T-cell (primary cell): ENCODE measurements at regions not wholly inside any gene's neighbourhood (a gene's known extent, or its start where the extent isn't known, plus 50 kb on each side); places are given as distances from the start of the nearest gene placed in this dataset.
A peak's percentile ranks its signal among the peaks of the same experiment; 100 is the strongest.

ENCODE experiments used
- ATAC-seq, 4 experiments: fragments of 200-7000 bp in 3 of 4; fragments of 150-1000 bp in 1 of 4; cut with Tn5 transposase; replicated peaks in 1 of 4; 1 replicate in 3 of 4; 2 replicates in 1 of 4; pipeline ENCODE4 v1.10.0; 2021; ENCODE audit warnings: moderate library complexity in 3 of 4, mild to moderate bottlenecking in 2 of 4, moderate number of reproducible peaks in 1 of 4
- CTCF ChIA-PET, 2 donors: fragments of 300-600 bp; sonication (Branson Sonifier 250); formaldehyde crosslinking; loops; one replicate each; lab custom pipeline; 2022; ENCODE audit warnings: antibody characterized with exemption in 2 of 2; lab: Charles Lee
- POLR2A ChIA-PET, 2 donors: fragments of 300-600 bp; sonication (Branson Sonifier 250); formaldehyde crosslinking; loops; one replicate each; lab custom pipeline; 2022; ENCODE audit warnings: antibody characterized with exemption in 2 of 2; lab: Charles Lee
- DNase-seq, 35 experiments: peaks; one replicate each; pipeline versions ENCODE4 v3.0.0 to v3.0.0-alpha.2; 2013 to 2023
- H3K27ac ChIP-seq: one replicate; pipeline ENCODE4 v1.5.1; 2013; ENCODE audit warnings: low read length
- H3K27me3 ChIP-seq, 2 experiments: replicated peaks in 1 of 2; 1 replicate in 1 of 2; 2 replicates in 1 of 2; pipeline versions ENCODE4 v1.6.1 to v1.7.0; 2013; ENCODE audit warnings: low read length in 1 of 2, mixed read lengths in 1 of 2; ENCODE audit not compliant: control insufficient read depth in 2 of 2, insufficient read depth in 2 of 2; ENCODE audit errors: extremely low read depth in 1 of 2
- H3K36me3 ChIP-seq, 2 donors: 1 replicate in 1 of 2; 2 replicates in 1 of 2; pipeline versions ENCODE4 v1.6.1 to v1.7.0; 2013; ENCODE audit warnings: low read length in 1 of 2; ENCODE audit not compliant: control insufficient read depth in 2 of 2, insufficient read depth in 1 of 2; ENCODE audit errors: extremely low read depth in 1 of 2
- H3K4me1 ChIP-seq, 2 experiments: 1 replicate in 1 of 2; 2 replicates in 1 of 2; pipeline versions ENCODE4 v1.6.1 to v1.7.0; 2013; ENCODE audit warnings: low read length in 2 of 2, mixed read lengths in 1 of 2; ENCODE audit not compliant: insufficient read depth in 2 of 2, control insufficient read depth in 1 of 2; ENCODE audit errors: extremely low read depth in 1 of 2
- H3K4me3 ChIP-seq, 2 donors: 1 replicate in 1 of 2; 2 replicates in 1 of 2; pipeline versions ENCODE4 v1.5.1 to v1.7.0; 2013; ENCODE audit warnings: mild to moderate bottlenecking in 2 of 2, low read length in 1 of 2, moderate library complexity in 1 of 2; ENCODE audit not compliant: control insufficient read depth in 1 of 2; ENCODE audit errors: extremely low read depth in 1 of 2
- H3K9me3 ChIP-seq: 2 replicates; pipeline ENCODE4 v1.7.0; 2013
- H3K27ac Mint-ChIP-seq, 2 donors: one replicate each; pipeline ENCODE4 v1.8.0; 2020 to 2021; ENCODE audit warnings: mild to moderate bottlenecking in 2 of 2, mixed read lengths in 2 of 2
- H3K27me3 Mint-ChIP-seq, 2 donors: one replicate each; pipeline ENCODE4 v1.8.0; 2021 to 2022; ENCODE audit warnings: mixed read lengths in 2 of 2
- H3K36me3 Mint-ChIP-seq: one replicate; pipeline ENCODE4 v1.8.0; 2021; ENCODE audit warnings: mixed read lengths
- H3K4me1 Mint-ChIP-seq, 3 donors: one replicate each; pipeline ENCODE4 v1.8.0; 2020 to 2022; ENCODE audit warnings: mixed read lengths in 3 of 3, mild to moderate bottlenecking in 1 of 3
- H3K4me3 Mint-ChIP-seq, 3 donors: one replicate each; pipeline ENCODE4 v1.8.0; 2020 to 2022; ENCODE audit warnings: mild to moderate bottlenecking in 3 of 3, mixed read lengths in 3 of 3, moderate library complexity in 3 of 3
- H3K9me3 Mint-ChIP-seq, 3 donors: one replicate each; pipeline ENCODE4 v1.8.0; 2020 to 2022; ENCODE audit warnings: mixed read lengths in 3 of 3
- WGBS: methylation state at CpG from one replicate; pipeline ENCODE4 v1.1.5; 2013; ENCODE audit warnings: missing lambda C conversion rate; ENCODE audit not compliant: insufficient coverage; 5-methylcytosine and 5-hydroxymethylcytosine counted together

- DNase-seq (peak in 1 of 35 experiments; percentile 3), ATAC-seq (no peak)
- H3K27ac Mint-ChIP-seq = no peak overlapping the region
- H3K4me1 Mint-ChIP-seq = peaks cover 0 to 7% (median 0%) of the 10 kb centered on the region in 3 donors
- H3K4me3 Mint-ChIP-seq = no peak overlapping the region
- H3K36me3 Mint-ChIP-seq = no peaks in the 10 kb centered on the region
- WGBS = 67% methylated on average over 3 of the region's 8 CpGs
- H3K27me3 Mint-ChIP-seq = no peaks in the 10 kb centered on the region
- H3K4me3 ChIP-seq = no peak overlapping the region
- no peaks in the 10 kb centered on the region for H3K9me3 Mint-ChIP-seq
- no peaks in the 10 kb centered on the region for H3K9me3 ChIP-seq
- peaks cover 0 to 8% of the 10 kb centered on the region in 2 experiments for H3K27me3 ChIP-seq
- CTCF ChIA-PET = no interaction called here
- peaks cover 0 to 5% of the 10 kb centered on the region in 2 experiments for H3K4me1 ChIP-seq
- POLR2A ChIA-PET = no interaction called here
- H3K27ac ChIP-seq = no peak overlapping the region
- H3K36me3 ChIP-seq = no peaks in the 10 kb centered on the region
Observed at GRCh38 chr20:23151008-23151703, 65.0 kb upstream of the CD93 start.

GRCh38 chr20:23150304-23151007 lies 64.3 kb upstream of the CD93 start:
- peaks cover 0 to 7% (median 0%) of the 10 kb centered on the region in 3 donors for H3K4me1 Mint-ChIP-seq
- CTCF ChIA-PET = no interaction called here
- no peak overlapping the region for H3K4me3 Mint-ChIP-seq
- POLR2A ChIA-PET = no interaction called here
- WGBS = 49% methylated on average over 5 of the region's 8 CpGs
- H3K9me3 Mint-ChIP-seq = no peaks in the 10 kb centered on the region
- peaks cover 0 to 8% of the 10 kb centered on the region in 2 experiments for H3K27me3 ChIP-seq
- peaks cover 0 to 5% of the 10 kb centered on the region in 2 experiments for H3K4me1 ChIP-seq
- H3K4me3 ChIP-seq = no peak overlapping the region
- ATAC-seq (no peak), DNase-seq (no peak)
- H3K27me3 Mint-ChIP-seq = no peaks in the 10 kb centered on the region
- H3K27ac Mint-ChIP-seq = no peak overlapping the region
- H3K36me3 ChIP-seq = no peaks in the 10 kb centered on the region
- no peaks in the 10 kb centered on the region for H3K9me3 ChIP-seq
- H3K36me3 Mint-ChIP-seq = no peaks in the 10 kb centered on the region
- no peak overlapping the region for H3K27ac ChIP-seq

GRCh38 chr20:23149623-23150279 lies 63.6 kb upstream of the CD93 start:
- H3K4me3 ChIP-seq = no peak overlapping the region
- H3K27me3 ChIP-seq = peaks cover 0 to 12% of the 10 kb centered on the region in 2 experiments
- peaks cover 0 to 6% (median 0%) of the 10 kb centered on the region in 3 donors for H3K4me1 Mint-ChIP-seq
- no peaks in the 10 kb centered on the region for H3K9me3 Mint-ChIP-seq
- H3K36me3 Mint-ChIP-seq = no peaks in the 10 kb centered on the region
- H3K9me3 ChIP-seq = no peaks in the 10 kb centered on the region
- ATAC-seq = no peak
- H3K4me1 ChIP-seq = peaks cover 0 to 5% of the 10 kb centered on the region in 2 experiments
- peaks cover 0 to 1% of the 10 kb centered on the region in 2 donors for H3K27me3 Mint-ChIP-seq
- no peak overlapping the region for H3K4me3 Mint-ChIP-seq
- H3K27ac ChIP-seq = no peak overlapping the region
- WGBS = 77% methylated on average over 3 of the region's 7 CpGs
- no peak overlapping the region for H3K27ac Mint-ChIP-seq
- no peaks in the 10 kb centered on the region for H3K36me3 ChIP-seq
- POLR2A ChIA-PET = no interaction called here
- CTCF ChIA-PET = no interaction called here
- no peak for DNase-seq

GRCh38 chr20:23148731-23149570 lies 62.8 kb upstream of the CD93 start:
- Mint-ChIP-seq H3K27me3 (peaks cover 0 to 1% of the 10 kb centered on the region in 2 donors), H3K4me3 (no peak overlapping the region), H3K27ac (no peak overlapping the region), H3K4me1 (peaks cover 0 to 6% (median 0%) of the 10 kb centered on the region in 3 donors), H3K36me3 (no peaks in the 10 kb centered on the region), H3K9me3 (no peaks in the 10 kb centered on the region)
- no peaks in the 10 kb centered on the region for H3K36me3 ChIP-seq
- POLR2A ChIA-PET = no interaction called here
- H3K4me3 ChIP-seq = no peak overlapping the region
- CTCF ChIA-PET = no interaction called here
- H3K9me3 ChIP-seq = no peaks in the 10 kb centered on the region
- 80% methylated on average over 7 of the region's 10 CpGs for WGBS
- no peak overlapping the region for H3K27ac ChIP-seq
- H3K4me1 ChIP-seq = peaks cover 0 to 5% of the 10 kb centered on the region in 2 experiments
- H3K27me3 ChIP-seq = peaks cover 0 to 12% of the 10 kb centered on the region in 2 experiments
- ATAC-seq = no peak
- no peak for DNase-seq

GRCh38 chr20:23147964-23148730 lies 62.0 kb upstream of the CD93 start:
- H3K9me3 Mint-ChIP-seq = no peaks in the 10 kb centered on the region
- peaks cover 4 to 11% (median 6%) of the 10 kb centered on the region in 3 donors for H3K4me1 Mint-ChIP-seq
- peaks cover 0 to 1% of the 10 kb centered on the region in 2 donors for H3K27me3 Mint-ChIP-seq
- POLR2A ChIA-PET = no interaction called here
- DNase-seq (peak in 1 of 35 experiments; percentile 37), ATAC-seq (peak in 1 of 4 experiments; percentile 59)
- H3K4me1 ChIP-seq = peaks cover 0 to 8% of the 10 kb centered on the region in 2 experiments
- H3K27me3 ChIP-seq = peaks cover 0 to 12% of the 10 kb centered on the region in 2 experiments
- H3K4me3 Mint-ChIP-seq = no peak overlapping the region
- 79% methylated on average over 6 of the region's 9 CpGs for WGBS
- H3K27ac ChIP-seq = no peak overlapping the region
- CTCF ChIA-PET = no interaction called here
- no peak overlapping the region for H3K4me3 ChIP-seq
- no peak overlapping the region for H3K27ac Mint-ChIP-seq
- H3K36me3 Mint-ChIP-seq = no peaks in the 10 kb centered on the region
- H3K9me3 ChIP-seq = no peaks in the 10 kb centered on the region
- H3K36me3 ChIP-seq = no peaks in the 10 kb centered on the region
